Spleen (tissue), 7 donors: ENCODE measurements at regions not wholly inside any gene's neighbourhood (a gene's known extent, or its start where the extent isn't known, plus 50 kb on each side); places are given as distances from the start of the nearest gene placed in this dataset.

Source experiments
- POLR2A ChIP-seq, 3 donors: fragments of 450-650 bp; IDR thresholded peaks; one replicate each; pipeline ENCODE4 v1.5.1; 2017; ENCODE audit warnings: antibody characterized with exemption in 3 of 3, mild to moderate bottlenecking in 1 of 3
- POLR2AphosphoS5 ChIP-seq, 3 donors: sonication (generic); formaldehyde crosslinking; IDR thresholded peaks; one replicate each; pipeline ENCODE4 v1.5.1; 2017; ENCODE audit warnings: antibody characterized with exemption in 3 of 3
- TF ChIP-seq, protein P1 (sequence below), 11 experiments: fragments of 200-600 bp in 7 of 11; fragments of 450-650 bp in 4 of 11; sonication (generic) in 4 of 11; IDR thresholded peaks in 8 of 11; conservative IDR thresholded peaks in 3 of 11; 1 replicate in 7 of 11; 2 replicates in 4 of 11; pipeline versions ENCODE4 v1.4.0 to v1.8.0; 2016 to 2021; ENCODE audit warnings: antibody characterized with exemption in 11 of 11, inconsistent platforms in 4 of 11, mild to moderate bottlenecking in 1 of 11
- donor health status: DM: no; HTN: no; CAD: no; lungs with moderate emphysema.
- donor health status: DM: no; HTN: no; CAD: no.
- donor health status: DM: no; HTN: no; CAD: no.

GRCh38 chr3:21803604-21804003 is 52.6 kb upstream of the ZNF385D start:
- TF ChIP-seq, protein P1, sequence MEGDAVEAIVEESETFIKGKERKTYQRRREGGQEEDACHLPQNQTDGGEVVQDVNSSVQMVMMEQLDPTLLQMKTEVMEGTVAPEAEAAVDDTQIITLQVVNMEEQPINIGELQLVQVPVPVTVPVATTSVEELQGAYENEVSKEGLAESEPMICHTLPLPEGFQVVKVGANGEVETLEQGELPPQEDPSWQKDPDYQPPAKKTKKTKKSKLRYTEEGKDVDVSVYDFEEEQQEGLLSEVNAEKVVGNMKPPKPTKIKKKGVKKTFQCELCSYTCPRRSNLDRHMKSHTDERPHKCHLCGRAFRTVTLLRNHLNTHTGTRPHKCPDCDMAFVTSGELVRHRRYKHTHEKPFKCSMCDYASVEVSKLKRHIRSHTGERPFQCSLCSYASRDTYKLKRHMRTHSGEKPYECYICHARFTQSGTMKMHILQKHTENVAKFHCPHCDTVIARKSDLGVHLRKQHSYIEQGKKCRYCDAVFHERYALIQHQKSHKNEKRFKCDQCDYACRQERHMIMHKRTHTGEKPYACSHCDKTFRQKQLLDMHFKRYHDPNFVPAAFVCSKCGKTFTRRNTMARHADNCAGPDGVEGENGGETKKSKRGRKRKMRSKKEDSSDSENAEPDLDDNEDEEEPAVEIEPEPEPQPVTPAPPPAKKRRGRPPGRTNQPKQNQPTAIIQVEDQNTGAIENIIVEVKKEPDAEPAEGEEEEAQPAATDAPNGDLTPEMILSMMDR (IDR thresholded peaks at IDR 0.05 in 8 of 11, conservative IDR thresholded peaks at IDR 0.05 in 3 of 11) = no peak
- no peak for TF ChIP-seq POLR2A (IDR thresholded peaks at IDR 0.05)
- TF ChIP-seq POLR2AphosphoS5 (IDR thresholded peaks at IDR 0.05) = no peak
